ENCODE measurements at regions not wholly inside any gene's neighbourhood (a gene's known extent, or its start where the extent isn't known, plus 50 kb on each side); places are given as distances from the start of the nearest gene placed in this dataset.

DNA sequence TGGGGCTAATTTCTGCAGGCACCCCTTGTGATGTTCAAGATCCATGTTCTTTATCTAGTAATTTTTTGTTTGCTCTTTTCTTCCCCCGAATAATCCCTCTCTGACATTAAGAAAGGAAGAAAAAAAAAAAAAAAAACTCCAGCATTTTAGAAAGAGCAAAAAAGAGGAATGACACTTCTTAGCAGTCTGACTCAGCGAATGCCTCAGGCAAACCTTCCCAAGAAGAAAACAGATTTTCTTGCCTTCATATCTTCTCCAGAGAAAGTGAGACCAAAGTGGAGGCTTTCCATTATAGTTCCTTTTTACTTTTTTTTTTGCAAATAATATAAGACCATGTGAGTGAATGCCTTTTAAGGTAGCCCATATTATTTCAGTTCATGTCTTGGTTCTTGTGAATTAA lies 479.0 kb upstream of the SYT1 start:
- H3K4me2 ChIP-seq (ENCODE audit: low read depth, low read length) = no peak overlapping the region
- no peaks in the 10 kb centered on the region for H3F3A ChIP-seq (ENCODE audit: insufficient read depth, low read length)
- no peaks in the 10 kb centered on the region for H3K9me2 ChIP-seq (replicated peaks; ENCODE audit: insufficient read depth, low read length)
- H4K20me1 ChIP-seq (ENCODE audit: insufficient read depth, low read length) = no peaks in the 10 kb centered on the region
- H3K27ac ChIP-seq (ENCODE audit: low read length) = no peak overlapping the region
- H3K36me3 ChIP-seq (replicated peaks; ENCODE audit: insufficient read depth, low read length) = no peaks in the 10 kb centered on the region
- no peaks in the 10 kb centered on the region for H3K79me2 ChIP-seq (ENCODE audit: low read length)
- DNase-seq = no peak
- H3K27me3 ChIP-seq (replicated peaks; ENCODE audit: insufficient read depth, low read length) = no peaks in the 10 kb centered on the region
- no peak overlapping the region for H2AFZ ChIP-seq (ENCODE audit: low read length)
- H3K9ac ChIP-seq (ENCODE audit: low read length) = no peak overlapping the region
- TF ChIP-seq CTCF (IDR thresholded peaks at IDR 0.05; ENCODE audit: low read length) (no peak), EZH2 (optimal IDR thresholded peaks at IDR 0.05; ENCODE audit: low read depth, low read length) (no peak), EZH2phosphoT487 (IDR thresholded peaks at IDR 0.05; ENCODE audit: low read length) (no peak)
- H3K4me3 ChIP-seq (ENCODE audit: low read length) = no peak overlapping the region
- no peaks in the 10 kb centered on the region for H3K4me1 ChIP-seq (ENCODE audit: low read length)
- no peaks in the 10 kb centered on the region for H3K9me3 ChIP-seq (replicated peaks; ENCODE audit: insufficient read depth, low read length)

DNA sequence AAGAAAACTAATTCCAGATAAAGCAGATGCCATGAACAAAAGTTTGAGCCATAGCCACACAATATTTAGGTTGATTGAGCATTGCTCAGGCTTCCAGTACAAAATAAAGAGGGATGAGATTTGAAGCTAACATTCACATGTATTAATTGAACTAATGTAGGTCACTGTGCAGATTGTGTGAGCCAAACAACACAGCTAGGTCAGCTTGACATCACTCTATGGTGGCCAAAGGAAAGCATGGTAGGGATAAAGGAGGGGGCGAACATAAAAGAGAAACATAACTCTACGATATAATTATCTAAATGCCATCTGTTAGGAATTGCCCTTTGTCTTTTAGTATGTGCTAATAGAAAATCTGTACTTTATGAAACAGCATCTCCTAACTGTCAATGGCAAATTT lies 477.7 kb upstream of the SYT1 start:
- no peaks in the 10 kb centered on the region for H4K20me1 ChIP-seq (ENCODE audit: insufficient read depth, low read length)
- TF ChIP-seq CTCF (IDR thresholded peaks at IDR 0.05; ENCODE audit: low read length) = no peak
- TF ChIP-seq EZH2phosphoT487 (IDR thresholded peaks at IDR 0.05; ENCODE audit: low read length) = no peak
- TF ChIP-seq EZH2 (optimal IDR thresholded peaks at IDR 0.05; ENCODE audit: low read depth, low read length) = no peak
- H3K9me3 ChIP-seq (replicated peaks; ENCODE audit: insufficient read depth, low read length) = no peaks in the 10 kb centered on the region

DNA sequence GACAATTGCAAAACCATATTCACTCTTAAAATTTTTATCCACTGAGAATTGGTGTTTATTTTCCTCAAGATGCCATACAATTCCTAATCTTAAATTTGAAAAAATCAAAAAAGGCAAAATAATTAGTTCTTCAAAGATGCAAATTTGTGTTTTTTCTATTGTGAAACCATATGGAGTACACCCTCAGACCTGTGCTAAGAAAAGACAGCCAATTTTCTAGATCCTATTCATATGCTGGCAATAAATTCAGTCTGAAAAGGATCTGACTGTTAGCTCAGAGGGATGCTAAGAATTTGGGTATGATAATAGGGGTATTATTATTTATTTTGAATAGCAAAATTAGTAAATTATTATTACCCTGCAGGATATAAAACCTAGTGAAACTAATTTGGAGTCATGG lies 476.9 kb upstream of the SYT1 start:
- DNase-seq = no peak
- Histone ChIP-seq H3K36me3 (replicated peaks; ENCODE audit: insufficient read depth, low read length) (no peaks in the 10 kb centered on the region), H3K79me2 (ENCODE audit: low read length) (no peaks in the 10 kb centered on the region), H3K27me3 (replicated peaks; ENCODE audit: insufficient read depth, low read length) (no peaks in the 10 kb centered on the region), H3K9ac (ENCODE audit: low read length) (no peak overlapping the region), H3F3A (ENCODE audit: insufficient read depth, low read length) (no peaks in the 10 kb centered on the region), H3K4me1 (ENCODE audit: low read length) (no peaks in the 10 kb centered on the region), H3K27ac (ENCODE audit: low read length) (no peak overlapping the region), H3K9me2 (replicated peaks; ENCODE audit: insufficient read depth, low read length) (no peaks in the 10 kb centered on the region), H3K4me3 (ENCODE audit: low read length) (no peak overlapping the region), H3K9me3 (replicated peaks; ENCODE audit: insufficient read depth, low read length) (no peaks in the 10 kb centered on the region), H4K20me1 (ENCODE audit: insufficient read depth, low read length) (no peaks in the 10 kb centered on the region), H2AFZ (ENCODE audit: low read length) (no peak overlapping the region), H3K4me2 (ENCODE audit: low read depth, low read length) (no peak overlapping the region)
- no peak for TF ChIP-seq EZH2 (optimal IDR thresholded peaks at IDR 0.05; ENCODE audit: low read depth, low read length)
- TF ChIP-seq EZH2phosphoT487 (IDR thresholded peaks at IDR 0.05; ENCODE audit: low read length) = no peak
- TF ChIP-seq CTCF (IDR thresholded peaks at IDR 0.05; ENCODE audit: low read length) = no peak

More for the DNA sequence above, 477.7 kb upstream of the SYT1 start:
- no peaks in the 10 kb centered on the region for H3K27me3 ChIP-seq (replicated peaks; ENCODE audit: insufficient read depth, low read length)
- no peaks in the 10 kb centered on the region for H3K36me3 ChIP-seq (replicated peaks; ENCODE audit: insufficient read depth, low read length)
- H3K4me1 ChIP-seq (ENCODE audit: low read length) = no peaks in the 10 kb centered on the region
- H3K27ac ChIP-seq (ENCODE audit: low read length) = no peak overlapping the region
- no peak for DNase-seq
- H3K4me3 ChIP-seq (ENCODE audit: low read length) = no peak overlapping the region
- no peak overlapping the region for H3K4me2 ChIP-seq (ENCODE audit: low read depth, low read length)
- no peak overlapping the region for H3K9ac ChIP-seq (ENCODE audit: low read length)
- H3K79me2 ChIP-seq (ENCODE audit: low read length) = no peaks in the 10 kb centered on the region
- no peaks in the 10 kb centered on the region for H3K9me2 ChIP-seq (replicated peaks; ENCODE audit: insufficient read depth, low read length)
- no peaks in the 10 kb centered on the region for H3F3A ChIP-seq (ENCODE audit: insufficient read depth, low read length)
- H2AFZ ChIP-seq (ENCODE audit: low read length) = no peak overlapping the region
